ACHN (cell line): ENCODE measurements at regions not wholly inside any gene's neighbourhood (a gene's known extent, or its start where the extent isn't known, plus 50 kb on each side); places are given as distances from the start of the nearest gene placed in this dataset.
"Not testable (repeated sequence)": the region's sequence is repeated elsewhere in the genome, so short reads cannot be mapped to it uniquely, and the experiment has no call there.

Source experiments
- DNase-seq: peaks from one replicate; pipeline ENCODE4 v3.0.0-alpha.2; 2015
- in situ Hi-C: cut with HindIII; loops from 2 replicates; pipeline ENCODE4 v1.10.0; 2017; ENCODE audit warnings: low sequenced_read_pairs, low pct_ligation_motif_present, low pct_unique_long_range_greater_than_20kb

DNA sequence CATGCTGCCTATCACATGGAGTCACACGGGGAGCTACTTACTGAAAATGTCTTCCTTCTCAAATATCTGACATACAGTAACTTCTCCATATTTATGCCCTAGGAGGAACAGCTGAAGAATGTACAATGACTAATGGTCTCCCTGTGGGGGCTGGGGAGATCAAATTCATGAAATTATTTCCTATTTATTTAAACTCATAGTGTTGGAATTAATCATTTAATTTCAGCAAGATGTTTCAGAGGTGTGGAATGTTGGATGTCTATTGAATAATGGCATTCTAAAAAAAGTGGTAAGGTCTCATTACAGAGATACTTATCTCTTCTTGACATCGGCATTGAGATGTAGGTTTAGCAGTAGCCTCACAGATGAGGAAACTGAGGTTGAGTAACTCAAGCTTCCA is 214.3 kb upstream of the CDH11 start:
- DNase-seq, result no peak
- in situ Hi-C loops, result no loop called here

DNA sequence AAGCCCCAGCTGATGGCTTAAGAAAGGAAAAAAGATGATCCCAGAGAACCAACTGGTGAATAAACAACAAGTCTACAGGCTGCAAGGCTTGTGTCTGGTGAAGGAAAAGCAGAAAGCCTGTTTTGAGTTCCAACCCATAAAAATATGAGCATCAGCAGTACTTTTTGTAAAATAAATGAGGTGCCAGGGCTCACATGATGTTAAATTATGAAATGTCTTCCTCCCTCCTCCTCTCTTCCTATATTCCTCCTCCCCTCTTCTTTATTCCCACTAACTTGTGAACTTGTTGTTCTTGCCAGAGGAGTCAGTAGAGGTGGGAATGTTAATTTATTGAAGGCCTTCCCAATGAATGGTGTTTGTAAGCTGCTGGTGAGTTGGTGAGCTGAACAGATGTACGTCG is 212.2 kb upstream of the CDH11 start:
- in situ Hi-C loops, result no loop called here
- no peak for DNase-seq

DNA sequence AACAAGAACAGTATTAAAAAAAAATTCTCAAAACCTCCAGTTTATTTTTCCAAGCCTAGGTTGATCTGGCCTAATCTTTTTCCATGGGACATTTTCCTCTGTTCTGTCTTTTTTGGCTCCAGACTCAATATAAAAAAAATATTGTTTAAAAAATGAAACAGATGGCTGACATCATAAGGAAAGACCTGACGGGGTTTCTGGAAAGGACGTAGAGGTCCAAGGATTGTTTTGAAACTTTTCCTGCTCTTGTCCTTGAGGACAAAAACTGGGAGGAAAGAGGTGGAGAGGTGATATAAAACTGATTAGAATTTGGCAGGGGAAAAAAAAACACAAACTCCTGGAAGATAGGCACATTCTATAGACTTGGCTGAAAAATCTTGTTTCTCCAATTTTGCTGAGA is 211.4 kb upstream of the CDH11 start:
- no peak for DNase-seq
- in situ Hi-C loops, result no loop called here

DNA sequence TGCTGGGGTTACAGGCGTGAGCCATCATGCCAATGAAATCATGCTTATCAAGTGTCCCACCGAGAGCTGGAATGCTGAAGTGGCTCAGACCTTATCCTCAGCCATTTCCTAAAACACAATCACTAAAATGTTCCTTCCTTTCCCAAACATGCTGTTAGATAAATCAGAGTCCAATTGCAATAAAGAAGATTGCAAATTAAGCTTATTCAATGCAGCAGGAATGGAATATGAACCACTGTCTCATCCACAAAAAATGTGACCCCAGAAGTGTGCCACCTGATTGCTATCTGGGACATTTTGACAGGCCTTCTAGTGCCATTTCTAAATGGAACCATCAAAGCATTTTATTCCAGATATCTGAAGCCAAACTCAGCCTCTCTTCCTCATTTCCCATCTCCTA is 205.5 kb upstream of the CDH11 start:
- in situ Hi-C loops, result no loop called here
- no peak for DNase-seq

DNA sequence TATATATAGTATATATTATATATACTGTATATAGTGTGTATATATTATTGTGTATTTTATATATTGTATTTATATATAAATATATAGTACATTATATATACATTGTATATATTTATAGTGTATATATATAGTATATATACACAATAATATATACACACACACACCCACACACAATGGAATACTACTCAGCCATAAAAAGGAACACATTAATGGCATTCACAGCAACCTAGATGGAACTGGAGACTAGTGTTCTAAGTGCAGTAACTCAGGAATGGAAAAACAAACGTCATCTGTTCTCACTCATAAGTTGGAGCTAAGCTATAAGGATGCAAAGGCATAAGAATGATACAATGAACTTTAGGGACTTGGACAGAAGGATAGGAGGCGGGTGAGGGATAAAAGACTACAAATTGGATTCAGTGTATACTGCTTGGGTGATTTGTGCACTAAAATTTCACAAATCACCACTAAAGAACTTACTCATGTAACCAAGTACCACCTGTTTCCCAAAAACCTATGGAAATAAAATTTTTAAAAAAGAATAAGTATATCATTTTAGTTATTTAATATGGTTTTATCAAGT is 201.9 kb upstream of the CDH11 start:
- in situ Hi-C loops, result no loop called here
- DNase-seq, result no peak

DNA sequence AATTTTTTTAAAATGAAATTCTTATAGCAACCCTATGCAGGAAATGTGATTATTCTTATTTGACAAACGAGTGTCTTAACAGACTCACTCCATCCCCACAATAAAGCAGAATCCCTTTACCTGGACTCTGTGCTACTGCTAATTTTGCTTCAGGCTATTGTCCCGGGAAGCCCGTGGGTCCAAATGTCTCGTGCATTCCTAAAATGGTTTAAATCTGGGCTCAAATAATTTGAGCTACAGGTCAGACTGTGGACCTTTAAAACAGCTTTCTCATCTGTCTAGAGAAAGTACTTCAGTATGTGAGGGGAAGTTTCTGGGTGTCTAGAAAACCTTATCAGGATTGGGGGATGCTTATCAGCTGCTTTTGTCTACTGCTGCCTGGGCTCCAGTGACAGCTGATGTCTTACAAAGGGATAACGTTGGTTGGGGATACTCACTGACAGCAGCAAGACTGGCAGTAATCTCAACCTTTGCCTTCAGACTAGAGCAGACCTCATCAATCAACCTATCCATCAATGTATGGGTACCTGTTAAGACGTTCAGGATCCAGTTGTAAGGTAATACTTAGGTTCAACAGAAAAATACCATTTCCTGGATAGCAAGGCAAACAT is 197.9 kb upstream of the CDH11 start:
- in situ Hi-C loops, result no loop called here
- DNase-seq, result no peak

DNA sequence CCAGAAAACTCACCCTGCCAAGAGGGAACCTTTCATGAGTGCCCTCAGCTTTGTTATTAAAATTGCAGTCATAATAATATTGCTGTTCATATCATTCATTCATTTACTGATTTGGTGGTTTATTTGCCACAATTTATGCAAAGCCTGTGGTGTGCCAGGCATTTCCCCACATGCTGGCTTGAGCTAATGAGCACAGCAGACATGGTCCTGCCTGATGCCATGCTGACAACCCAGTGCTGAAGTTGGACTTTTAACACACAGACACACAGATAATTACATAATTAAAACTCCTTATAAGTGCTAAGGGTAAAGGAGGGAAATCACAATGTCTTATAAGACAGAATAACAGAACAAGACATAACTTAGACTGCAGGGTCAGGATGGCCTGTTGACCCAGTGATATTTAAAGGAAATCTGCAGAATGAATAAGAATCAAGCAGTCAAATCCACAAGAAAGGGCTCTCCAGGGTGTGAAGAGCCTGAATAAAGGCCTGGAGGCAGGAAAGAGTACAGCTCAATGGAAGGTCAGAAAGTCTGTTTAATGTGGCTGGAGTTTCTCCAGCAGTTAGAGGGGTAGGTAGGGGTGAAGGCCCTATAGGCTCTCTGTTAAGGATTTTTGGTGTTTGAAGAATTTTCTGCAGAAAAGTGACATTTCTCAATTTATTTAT is 196.9 kb upstream of the CDH11 start:
- in situ Hi-C loops, result no loop called here
- no peak for DNase-seq

DNA sequence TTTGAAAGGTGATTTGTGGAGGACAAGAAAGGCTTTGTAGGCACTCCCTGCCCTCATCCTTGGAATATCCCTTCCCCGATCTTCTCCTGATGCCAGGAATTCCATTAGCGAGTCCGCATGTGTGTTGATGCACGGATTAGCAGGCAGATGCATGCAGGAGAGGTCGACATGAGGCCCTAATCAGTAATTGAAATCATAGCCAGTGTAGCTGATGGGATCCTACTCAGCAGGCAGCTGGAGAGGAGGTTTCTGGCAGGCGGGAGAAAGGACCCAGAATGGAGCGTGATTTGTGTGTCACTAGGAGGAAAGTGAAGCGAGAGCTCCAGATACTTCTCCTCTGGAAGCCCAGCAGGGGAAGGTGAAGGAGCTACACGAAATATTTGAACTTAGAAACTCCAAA is 196.3 kb upstream of the CDH11 start:
- DNase-seq, result no peak
- in situ Hi-C loops, result no loop called here

DNA sequence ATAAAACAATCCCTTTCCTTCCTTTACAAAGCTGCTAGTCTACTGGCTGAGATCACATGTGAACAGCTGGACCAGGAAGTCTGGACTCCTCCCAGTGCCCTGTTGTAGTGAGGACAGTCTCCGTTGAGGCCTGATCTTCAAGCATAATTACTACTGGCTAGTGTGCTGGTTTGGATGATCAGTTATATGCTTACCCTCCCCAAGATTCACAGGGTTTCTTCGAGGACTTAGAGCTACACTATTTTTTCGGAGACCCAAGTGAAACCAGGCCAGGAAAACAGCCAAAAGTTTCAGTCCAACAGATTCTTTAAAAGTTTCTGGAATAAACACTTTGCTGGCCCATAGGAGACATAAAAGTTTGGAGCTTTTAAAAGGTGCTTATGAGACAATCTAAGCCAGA is 194.9 kb upstream of the CDH11 start:
- no peak for DNase-seq
- in situ Hi-C loops, result no loop called here

DNA sequence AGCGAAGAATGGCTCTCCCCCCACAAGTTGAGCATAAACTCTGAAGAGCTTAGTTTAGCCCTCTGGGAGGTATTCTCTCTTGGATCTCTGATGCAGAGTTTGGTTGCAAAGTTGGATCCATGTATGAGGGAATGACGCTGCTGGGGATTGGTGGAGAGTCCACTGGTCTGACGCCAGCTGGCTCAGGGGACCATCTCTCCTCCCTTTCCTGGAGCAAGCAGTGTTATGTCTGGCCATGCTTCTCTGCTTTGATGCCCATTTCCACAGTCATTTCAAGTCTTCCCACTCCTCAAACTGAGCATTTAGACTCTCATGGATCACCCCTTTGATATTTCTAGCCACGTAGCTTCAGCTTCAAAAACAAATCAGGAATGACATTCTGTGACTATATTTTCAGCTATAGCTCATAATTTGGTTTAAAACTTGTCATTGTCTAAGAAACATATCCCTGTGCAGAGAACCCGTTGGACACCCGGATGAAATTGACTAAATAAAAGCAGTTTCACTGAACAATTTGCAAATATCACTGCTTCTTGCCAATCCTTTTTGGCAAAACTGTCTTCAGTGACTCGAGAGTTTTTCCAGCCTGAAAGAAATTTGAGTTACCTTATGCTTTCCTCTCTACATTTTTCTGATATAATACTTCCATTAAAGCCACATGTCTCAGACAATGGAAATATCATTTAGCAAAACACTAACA is 193.4 kb upstream of the CDH11 start:
- in situ Hi-C loops, result no loop called here
- DNase-seq, result no peak

DNA sequence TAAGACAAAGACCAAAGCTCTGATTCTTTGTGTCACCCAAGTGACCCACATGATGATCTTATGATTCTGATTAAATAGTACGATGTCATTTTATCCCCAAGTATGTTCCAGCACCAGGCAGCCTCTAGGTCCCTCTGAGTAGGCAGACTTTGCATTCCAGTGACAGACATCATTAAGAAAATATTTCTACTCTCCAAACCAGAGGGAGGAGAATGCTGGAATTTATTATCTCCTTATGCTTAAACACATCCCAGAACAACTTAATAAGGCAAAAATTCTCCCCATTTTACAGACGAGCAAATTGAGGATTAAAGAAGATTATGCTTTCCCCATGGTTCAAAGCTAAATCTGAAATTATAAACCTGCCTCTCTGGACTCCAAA is 192.8 kb upstream of the CDH11 start:
- in situ Hi-C loops, result no loop called here
- no peak for DNase-seq

DNA sequence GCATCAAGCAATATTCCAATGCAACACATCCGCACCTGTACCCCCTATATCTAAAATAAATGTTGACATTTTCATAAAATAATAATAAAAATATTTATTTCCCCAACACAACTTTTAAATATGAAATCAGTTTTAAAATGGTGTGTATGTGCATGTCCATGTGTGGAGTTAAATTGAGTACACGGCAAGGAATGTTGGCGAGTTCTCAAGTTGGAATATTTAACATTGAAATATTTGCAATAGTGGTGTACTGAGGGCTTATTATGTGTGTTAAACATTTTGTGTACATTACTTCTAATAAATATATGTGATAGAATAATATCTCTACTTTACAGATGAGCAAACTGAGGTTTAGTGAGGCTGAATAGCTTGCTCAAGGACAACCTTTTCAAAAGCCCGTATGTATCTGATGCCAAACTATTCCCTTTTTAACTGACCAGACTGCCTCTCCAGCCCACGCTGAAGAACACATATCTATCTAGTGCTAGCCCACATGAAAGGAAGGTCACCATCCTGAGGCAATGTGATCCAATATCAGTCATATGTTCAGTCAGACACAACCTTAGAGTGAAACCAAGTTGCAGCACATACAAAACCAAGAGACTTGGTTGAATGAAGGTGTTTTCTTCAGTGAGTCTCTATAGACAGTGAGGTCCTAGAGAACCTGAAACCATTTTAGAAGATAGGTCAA is 192.2 kb upstream of the CDH11 start:
- in situ Hi-C loops, result no loop called here
- no peak for DNase-seq

DNA sequence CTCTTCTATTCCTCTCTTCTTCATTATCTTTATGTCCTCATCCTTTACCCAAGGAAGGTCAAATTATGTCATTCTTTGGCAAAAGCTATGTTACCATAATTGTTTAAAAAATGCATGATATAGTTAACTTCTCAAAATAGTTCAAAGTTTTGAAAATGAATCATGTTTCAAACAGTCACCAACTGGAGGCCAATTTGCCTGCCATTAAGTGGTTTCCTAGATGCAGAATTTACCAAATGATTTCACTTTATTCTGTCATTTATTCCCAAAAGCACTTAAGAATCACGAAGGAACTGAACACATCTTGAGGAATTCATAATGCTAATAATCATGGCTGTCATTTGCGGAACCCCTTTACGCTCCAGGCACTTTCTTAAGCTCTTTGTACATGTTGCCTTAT is 190.9 kb upstream of the CDH11 start:
- in situ Hi-C loops, result no loop called here

DNA sequence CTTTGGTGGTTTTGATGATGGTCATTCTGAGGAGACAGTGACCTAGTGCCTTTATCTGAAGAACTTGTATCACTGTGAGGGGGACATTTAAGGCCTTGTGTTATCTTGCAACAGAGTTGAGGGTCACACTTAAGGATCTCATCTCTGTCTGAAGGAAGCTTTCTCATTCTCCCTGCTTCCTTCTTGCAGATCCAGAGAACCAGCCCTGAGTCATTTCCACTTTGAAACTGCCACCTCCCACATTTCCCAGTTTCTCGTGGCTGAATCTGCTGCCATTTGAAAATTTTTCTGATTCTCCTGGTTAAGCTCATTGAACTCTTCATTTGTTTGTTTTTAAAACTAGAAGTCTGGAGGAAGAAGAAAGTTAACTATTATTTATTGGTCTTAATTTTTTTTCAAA is 190.2 kb upstream of the CDH11 start:
- in situ Hi-C loops, result no loop called here
- DNase-seq, result no peak

More for the DNA sequence above, 190.9 kb upstream of the CDH11 start:
- DNase-seq, result no peak

DNA sequence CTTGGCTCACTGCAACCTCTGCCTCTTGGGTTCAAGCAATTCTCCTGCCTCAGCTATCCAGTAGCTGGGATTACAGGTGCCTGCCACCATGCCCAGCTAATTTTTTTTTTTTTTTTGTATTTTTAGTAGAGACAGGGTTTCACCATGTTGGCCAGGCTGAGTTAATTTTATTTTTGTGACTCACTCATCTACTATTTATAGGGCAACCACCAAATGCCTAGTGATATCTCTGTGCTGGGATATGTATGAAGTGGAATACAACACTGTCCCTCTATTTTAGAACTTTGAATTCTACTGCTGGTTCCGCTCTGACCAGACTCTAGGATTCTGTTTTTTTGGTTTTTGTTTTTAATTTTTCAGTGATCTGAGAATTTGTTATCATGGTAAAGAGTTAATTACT is 188.6 kb upstream of the CDH11 start:
- DNase-seq, in situ Hi-C loops: not testable (repeated sequence)

DNA sequence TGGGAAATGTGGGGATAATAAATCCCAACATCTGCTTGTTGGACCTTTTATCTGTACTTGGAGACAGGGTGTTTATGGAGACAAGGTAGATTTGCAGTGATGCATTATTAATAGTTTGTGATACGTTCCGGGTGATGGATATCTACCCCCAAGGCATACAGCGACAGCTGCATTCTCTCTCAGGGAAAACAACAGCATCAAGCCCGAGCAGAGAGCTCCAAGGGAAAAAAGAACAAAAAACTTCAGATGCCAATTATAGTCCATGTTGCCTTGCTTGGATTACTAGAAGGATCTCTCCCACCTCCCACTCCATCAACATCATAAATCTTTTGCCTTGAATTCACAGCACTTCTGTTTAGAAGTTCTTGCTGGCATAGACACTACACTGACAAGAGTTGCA is 187.5 kb upstream of the CDH11 start:
- no peak for DNase-seq
- in situ Hi-C loops, result no loop called here

DNA sequence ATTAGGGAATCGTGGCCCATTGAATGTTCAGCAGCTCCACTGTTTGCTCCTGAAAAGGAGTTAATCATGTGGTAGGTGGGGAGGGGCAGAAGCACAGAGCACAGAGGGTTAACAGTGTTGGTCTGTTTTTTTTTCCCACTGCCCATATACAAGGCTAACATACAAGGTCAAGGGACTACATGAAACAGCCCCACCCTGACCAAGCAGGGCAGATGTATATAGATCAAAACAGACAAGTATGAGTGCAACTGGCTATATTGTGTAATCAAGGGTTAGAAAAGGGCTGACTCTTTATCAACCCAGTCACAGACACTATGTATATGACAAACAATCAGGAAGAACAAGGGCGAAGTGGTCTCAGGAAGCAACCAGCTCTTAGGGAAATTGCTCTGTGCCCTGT is 186.6 kb upstream of the CDH11 start:
- no peak for DNase-seq
- in situ Hi-C loops, result no loop called here

DNA sequence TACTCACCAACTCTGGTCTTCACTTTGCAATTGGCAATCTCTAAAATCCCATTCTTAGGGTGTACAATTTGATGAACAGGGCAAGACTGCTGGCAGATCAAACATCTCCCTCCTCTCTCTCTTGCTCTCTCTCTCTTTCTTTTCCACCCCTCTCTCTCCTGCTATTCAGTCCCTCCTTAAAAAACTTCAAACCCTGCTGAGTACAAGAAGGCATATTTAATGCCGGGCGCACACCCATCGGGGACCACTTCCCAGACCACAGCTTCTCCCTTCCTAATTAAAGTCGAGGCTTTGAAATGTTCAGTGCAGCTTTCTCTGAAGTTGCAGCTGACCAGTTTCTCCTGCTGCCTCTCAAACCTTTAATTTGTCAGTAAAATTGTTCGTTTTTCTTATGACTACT is 185.4 kb upstream of the CDH11 start:
- no peak for DNase-seq
- in situ Hi-C loops, result no loop called here

DNA sequence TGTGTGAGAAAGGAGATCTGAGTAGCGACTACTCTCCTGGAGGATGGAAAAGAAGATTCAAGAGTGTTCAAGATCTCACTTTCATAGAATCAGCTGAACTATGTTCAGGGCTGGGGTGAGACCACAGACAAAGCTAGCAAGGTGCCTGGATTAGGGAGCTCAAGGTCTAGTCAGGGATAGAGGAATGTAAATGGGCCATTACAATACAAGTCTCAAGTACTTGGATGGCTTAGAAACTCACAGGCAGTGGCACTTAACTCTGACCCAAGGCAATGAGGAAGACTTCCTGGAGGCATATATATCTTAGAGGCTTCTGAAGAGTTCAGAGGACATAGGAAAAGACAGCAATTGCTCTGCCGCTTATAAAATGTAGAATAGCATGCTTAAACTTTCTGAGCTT is 184.9 kb upstream of the CDH11 start:
- DNase-seq, result no peak
- in situ Hi-C loops, result no loop called here
